Brain microvascular endothelial cell (primary cell): ENCODE measurements at regions not wholly inside any gene's neighbourhood (a gene's known extent, or its start where the extent isn't known, plus 50 kb on each side); places are given as distances from the start of the nearest gene placed in this dataset.

Source experiments
- DNase-seq: peaks from one replicate; pipeline ENCODE4 v3.0.0-alpha.2; 2020
- H3K27ac ChIP-seq: fragments of 250-450 bp; sonication (Bioruptor Pico); 2 replicates; pipeline ENCODE4 v1.5.1; 2020; ENCODE audit warnings: mild to moderate bottlenecking, moderate library complexity
- H3K27me3 ChIP-seq: fragments of 250-450 bp; sonication (Bioruptor Pico); replicated peaks from 2 replicates; pipeline ENCODE4 v1.5.1; 2020; ENCODE audit warnings: mild to moderate bottlenecking
- H3K36me3 ChIP-seq: fragments of 250-450 bp; sonication (Bioruptor Pico); replicated peaks from 2 replicates; pipeline ENCODE4 v1.5.1; 2020; ENCODE audit warnings: mild to moderate bottlenecking
- H3K4me3 ChIP-seq: 2 replicates; pipeline ENCODE4 v1.5.1; 2011; ENCODE audit warnings: low read depth, mild to moderate bottlenecking, control low read depth, low read length, moderate library complexity
- CTCF ChIP-seq: IDR thresholded peaks from 2 replicates; pipeline ENCODE4 v1.5.1; 2011; ENCODE audit warnings: low read depth, mild to moderate bottlenecking, moderate library complexity, low read length, control low read depth, inconsistent platforms; ENCODE audit errors: missing control alignments
- in situ Hi-C: cut with HindIII; loops from 2 replicates; pipeline ENCODE4 v1.10.0; 2017; ENCODE audit warnings: low sequenced_read_pairs, low pct_ligation_motif_present

GRCh38 chr7:13822678-13823077 lies 166.8 kb downstream of the ETV1 start:
- no peak overlapping the region for H3K27ac ChIP-seq
- in situ Hi-C loops, result no loop called here
- no peaks in the 10 kb centered on the region for H3K36me3 ChIP-seq
- no peaks in the 10 kb centered on the region for H3K27me3 ChIP-seq
- TF ChIP-seq CTCF, result no peak
- no peak overlapping the region for H3K4me3 ChIP-seq
- DNase-seq, result no peak

- DNase-seq, result no peak
- in situ Hi-C loops, result no loop called here
Observed at GRCh38 chr7:13826752-13827151, 162.7 kb downstream of the ETV1 start.

GRCh38 chr7:13827716-13828115 lies 161.8 kb downstream of the ETV1 start:
- no peak for DNase-seq
- in situ Hi-C loops, result no loop called here
- no peak for TF ChIP-seq CTCF
- Histone ChIP-seq H3K36me3 (no peaks in the 10 kb centered on the region), H3K4me3 (no peak overlapping the region), H3K27me3 (no peaks in the 10 kb centered on the region), H3K27ac (no peak overlapping the region)

More at GRCh38 chr7:13826752-13827151, 162.7 kb downstream of the ETV1 start:
- H3K27me3 ChIP-seq, result no peaks in the 10 kb centered on the region
- H3K27ac ChIP-seq, result no peak overlapping the region
- TF ChIP-seq CTCF, result no peak
- H3K36me3 ChIP-seq, result no peaks in the 10 kb centered on the region
- H3K4me3 ChIP-seq, result no peak overlapping the region

GRCh38 chr7:13829231-13829630 lies 160.2 kb downstream of the ETV1 start:
- H3K4me3 ChIP-seq, result no peak overlapping the region
- TF ChIP-seq CTCF, result no peak
- H3K27ac ChIP-seq, result peak overlapping the region; percentile 76
- no peak for DNase-seq
- H3K36me3 ChIP-seq, result no peaks in the 10 kb centered on the region
- no peaks in the 10 kb centered on the region for H3K27me3 ChIP-seq
- in situ Hi-C loops, result no loop called here

- Histone ChIP-seq H3K36me3 (no peaks in the 10 kb centered on the region), H3K4me3 (no peak overlapping the region), H3K27ac (peak overlapping the region; percentile 76), H3K27me3 (no peaks in the 10 kb centered on the region)
- peak; percentile 90 for DNase-seq
- in situ Hi-C loops, result no loop called here
- TF ChIP-seq CTCF, result no peak
Observed at GRCh38 chr7:13829914-13830900, 159.3 kb downstream of the ETV1 start.

GRCh38 chr7:13832346-13832745 lies 157.1 kb downstream of the ETV1 start:
- in situ Hi-C loops, result no loop called here
- H3K4me3 ChIP-seq, result no peak overlapping the region
- no peak for TF ChIP-seq CTCF
- DNase-seq, result no peak
- no peak overlapping the region for H3K27ac ChIP-seq
- H3K27me3 ChIP-seq, result no peaks in the 10 kb centered on the region
- no peaks in the 10 kb centered on the region for H3K36me3 ChIP-seq
